Liver (tissue), 8 donors: ENCODE measurements at regions not wholly inside any gene's neighbourhood (a gene's known extent, or its start where the extent isn't known, plus 50 kb on each side); places are given as distances from the start of the nearest gene placed in this dataset.

ENCODE experiments used
- DNase-seq: peaks from one replicate; pipeline ENCODE4 v3.0.0-alpha.2; 2017; ENCODE audit warnings: low spot score
- H3K27ac ChIP-seq, 2 donors: one replicate each; pipeline ENCODE4 v1.7.0; 2013; ENCODE audit warnings: inconsistent platforms in 2 of 2, low read length in 2 of 2, control low read depth in 1 of 2, low read depth in 1 of 2, mild to moderate bottlenecking in 1 of 2
- H3K27me3 ChIP-seq, 4 donors: one replicate each; pipeline versions ENCODE4 v1.6.1 to v1.7.0; 2013; ENCODE audit warnings: low read length in 3 of 4, inconsistent platforms in 1 of 4, mild to moderate bottlenecking in 1 of 4, moderate library complexity in 1 of 4; ENCODE audit not compliant: control insufficient read depth in 4 of 4, insufficient read depth in 4 of 4
- H3K36me3 ChIP-seq, 4 donors: one replicate each; pipeline versions ENCODE4 v1.6.1 to v1.7.0; 2013; ENCODE audit warnings: low read length in 3 of 4, mild to moderate bottlenecking in 3 of 4, low read depth in 1 of 4, moderate library complexity in 1 of 4; ENCODE audit not compliant: control insufficient read depth in 4 of 4, insufficient read depth in 3 of 4
- H3K4me1 ChIP-seq, 4 donors: one replicate each; pipeline versions ENCODE4 v1.6.1 to v1.7.0; 2013; ENCODE audit warnings: low read length in 3 of 4, mild to moderate bottlenecking in 3 of 4, moderate library complexity in 1 of 4; ENCODE audit not compliant: control insufficient read depth in 4 of 4, insufficient read depth in 4 of 4
- H3K4me3 ChIP-seq, 3 donors: one replicate each; pipeline versions ENCODE4 v1.6.1 to v1.7.0; 2013; ENCODE audit warnings: low read length in 3 of 3, control low read depth in 1 of 3, low read depth in 1 of 3, mild to moderate bottlenecking in 1 of 3
- H3K9ac ChIP-seq, 2 donors: one replicate each; pipeline ENCODE4 v1.7.0; 2013; ENCODE audit warnings: low read length in 2 of 2, mild to moderate bottlenecking in 2 of 2, moderate library complexity in 2 of 2, control low read depth in 1 of 2, low read depth in 1 of 2
- H3K9me3 ChIP-seq, 4 donors: one replicate each; pipeline versions ENCODE4 v1.6.1 to v1.7.0; 2013; ENCODE audit warnings: low read length in 3 of 4; ENCODE audit not compliant: control insufficient read depth in 4 of 4
- ATF3 ChIP-seq: IDR thresholded peaks from 2 replicates; pipeline ENCODE4 v1.6.1; 2016; ENCODE audit warnings: antibody characterized with exemption
- CTCF ChIP-seq: fragments of 150-350 bp; IDR thresholded peaks from 2 replicates; pipeline ENCODE4 v1.5.1; 2017; ENCODE audit warnings: improper control_type of control experiment, low read depth, low read length; ENCODE audit not compliant: missing input control
- EGR1 ChIP-seq, 2 donors: IDR thresholded peaks; 2 replicates each; pipeline ENCODE4 v1.6.1; 2016 to 2018; ENCODE audit warnings: antibody characterized with exemption in 2 of 2, low read depth in 2 of 2
- FOXA1 ChIP-seq: IDR thresholded peaks from 2 replicates; pipeline ENCODE4 v1.6.1; 2016; ENCODE audit warnings: antibody characterized with exemption
- FOXA2 ChIP-seq: IDR thresholded peaks from 2 replicates; pipeline ENCODE4 v1.6.1; 2016; ENCODE audit warnings: antibody characterized with exemption
- GABPA ChIP-seq, 2 donors: IDR thresholded peaks in 1 of 2; conservative IDR thresholded peaks in 1 of 2; 2 replicates each; pipeline ENCODE4 v1.6.1; 2016; ENCODE audit warnings: antibody characterized with exemption in 2 of 2, mild to moderate bottlenecking in 1 of 2, moderate library complexity in 1 of 2
- HNF4A ChIP-seq, 2 donors: conservative IDR thresholded peaks; 2 replicates each; pipeline ENCODE4 v1.6.1; 2016; ENCODE audit warnings: antibody characterized with exemption in 2 of 2, mild to moderate bottlenecking in 2 of 2
- HNF4G ChIP-seq: IDR thresholded peaks from 2 replicates; pipeline ENCODE4 v1.6.1; 2016; ENCODE audit warnings: antibody characterized with exemption
- MAX ChIP-seq: IDR thresholded peaks from 2 replicates; pipeline ENCODE4 v1.6.1; 2016; ENCODE audit warnings: antibody characterized with exemption
- NR2F2 ChIP-seq: IDR thresholded peaks from 2 replicates; pipeline ENCODE4 v1.6.1; 2016; ENCODE audit warnings: antibody characterized with exemption
- RAD21 ChIP-seq, 2 donors: IDR thresholded peaks; 2 replicates each; pipeline ENCODE4 v1.6.1; 2016; ENCODE audit warnings: antibody characterized with exemption in 2 of 2, mild to moderate bottlenecking in 2 of 2
- REST ChIP-seq: IDR thresholded peaks from 2 replicates; pipeline ENCODE4 v1.6.1; 2016; ENCODE audit warnings: antibody characterized with exemption, mild to moderate bottlenecking
- RXRA ChIP-seq, 2 donors: IDR thresholded peaks; 2 replicates each; pipeline ENCODE4 v1.6.1; 2017 to 2018; ENCODE audit warnings: antibody characterized with exemption in 2 of 2, mild to moderate bottlenecking in 1 of 2
- SP1 ChIP-seq: IDR thresholded peaks from 2 replicates; pipeline ENCODE4 v1.6.1; 2018; ENCODE audit warnings: antibody characterized with exemption, mild to moderate bottlenecking
- TAF1 ChIP-seq: conservative IDR thresholded peaks from 2 replicates; pipeline ENCODE4 v1.6.1; 2016; ENCODE audit warnings: antibody characterized with exemption, mild to moderate bottlenecking
- YY1 ChIP-seq: IDR thresholded peaks from 2 replicates; pipeline ENCODE4 v1.6.1; 2016; ENCODE audit warnings: antibody characterized with exemption, mild to moderate bottlenecking
- ZBTB33 ChIP-seq: IDR thresholded peaks from 2 replicates; pipeline ENCODE4 v1.6.1; 2016; ENCODE audit warnings: antibody characterized with exemption
- WGBS: extraction: QIAGEN DNeasy Blood & Tissue Kit; methylation state at CpG from one replicate; pipeline ENCODE4 v1.1.7; 2013; 5-methylcytosine and 5-hydroxymethylcytosine counted together
- donor health status: healthy.
- donor health status: healthy.
- donor health status: healthy.
- donor health status: healthy.
- donor health status: healthy.

GRCh38 chr4:125262502-125262901 is 52.3 kb upstream of the FAT4 start:
- no peak for DNase-seq
- Histone ChIP-seq H3K36me3 (no peaks in the 10 kb centered on the region), H3K27ac (no peak overlapping the region), H3K9me3 (no peaks in the 10 kb centered on the region), H3K4me1 (no peaks in the 10 kb centered on the region), H3K4me3 (no peak overlapping the region), H3K27me3 (peaks cover 0 to 5% (median 0%) of the 10 kb centered on the region in 4 donors), H3K9ac (no peak overlapping the region)
- no peak for TF ChIP-seq GABPA (IDR thresholded peaks at IDR 0.05 in 1 of 2, conservative IDR thresholded peaks at IDR 0.05 in 1 of 2)

- DNase-seq, result no peak
- Histone ChIP-seq H3K36me3 (no peaks in the 10 kb centered on the region), H3K4me3 (no peak overlapping the region), H3K9ac (no peak overlapping the region), H3K4me1 (no peaks in the 10 kb centered on the region), H3K27ac (no peak overlapping the region), H3K9me3 (no peaks in the 10 kb centered on the region), H3K27me3 (peaks cover 0 to 5% (median 0%) of the 10 kb centered on the region in 4 donors)
- WGBS, result 76% methylated on average over 2 of the region's 2 CpGs
- no peak for TF ChIP-seq ZBTB33
- TF ChIP-seq TAF1, result no peak
- no peak for TF ChIP-seq SP1
- no peak for TF ChIP-seq REST
- no peak for TF ChIP-seq YY1
- TF ChIP-seq EGR1 (IDR thresholded peaks at IDR 0.05; ENCODE audit: low read depth in 2 of 2), result no peak
- no peak for TF ChIP-seq RAD21 (IDR thresholded peaks at IDR 0.05)
- TF ChIP-seq HNF4A (conservative IDR thresholded peaks at IDR 0.05), result no peak
- no peak for TF ChIP-seq CTCF
These were observed 52.7 kb upstream of the FAT4 start for GRCh38 chr4:125262079-125262478.

- WGBS, result 78% methylated on average over 1 of the region's 1 CpG
- no peak for DNase-seq
- no peaks in the 10 kb centered on the region for H3K36me3 ChIP-seq
- H3K27me3 ChIP-seq, result no peaks in the 10 kb centered on the region
- no peak overlapping the region for H3K27ac ChIP-seq
- TF ChIP-seq NR2F2 (no peak), EGR1 (IDR thresholded peaks at IDR 0.05; ENCODE audit: low read depth in 2 of 2) (no peak), FOXA2 (no peak), RXRA (IDR thresholded peaks at IDR 0.05) (no peak), HNF4A (conservative IDR thresholded peaks at IDR 0.05) (no peak), MAX (no peak), RAD21 (IDR thresholded peaks at IDR 0.05) (no peak), FOXA1 (no peak), TAF1 (no peak), YY1 (no peak), CTCF (no peak), GABPA (IDR thresholded peaks at IDR 0.05 in 1 of 2, conservative IDR thresholded peaks at IDR 0.05 in 1 of 2) (no peak), ATF3 (no peak), HNF4G (no peak)
- H3K4me1 ChIP-seq, result no peaks in the 10 kb centered on the region
- no peak overlapping the region for H3K4me3 ChIP-seq
- H3K9me3 ChIP-seq, result no peaks in the 10 kb centered on the region
- no peak overlapping the region for H3K9ac ChIP-seq
These were observed 60.6 kb upstream of the FAT4 start for GRCh38 chr4:125254106-125254505.
